Endothelial cell of umbilical vein (primary cell): ENCODE measurements at regions not wholly inside any gene's neighbourhood (a gene's known extent, or its start where the extent isn't known, plus 50 kb on each side); places are given as distances from the start of the nearest gene placed in this dataset.

ENCODE experiments used
- EZH2 ChIP-seq: IDR thresholded peaks from 2 replicates; pipeline ENCODE4 v1.6.1; 2012; ENCODE audit warnings: borderline replicate concordance, low read depth, mild to moderate bottlenecking, moderate library complexity, low read length, inconsistent platforms; ENCODE audit not compliant: severe bottlenecking
- TF ChIP-seq, protein P1 (sequence below), 2 donors: IDR thresholded peaks; 1 replicate in 1 of 2; 2 replicates in 1 of 2; pipeline ENCODE4 v1.5.1; 2011; ENCODE audit warnings: low read length in 2 of 2, mild to moderate bottlenecking in 2 of 2, moderate library complexity in 2 of 2, control low read depth in 1 of 2, inconsistent platforms in 1 of 2, low read depth in 1 of 2; ENCODE audit not compliant: insufficient read depth in 1 of 2; ENCODE audit errors: extremely low read depth in 1 of 2

GRCh38 chr10:33749067-33749735, 414.7 kb upstream of the NRP1 start:
- TF ChIP-seq EZH2 = no peak
- TF ChIP-seq, protein P1, sequence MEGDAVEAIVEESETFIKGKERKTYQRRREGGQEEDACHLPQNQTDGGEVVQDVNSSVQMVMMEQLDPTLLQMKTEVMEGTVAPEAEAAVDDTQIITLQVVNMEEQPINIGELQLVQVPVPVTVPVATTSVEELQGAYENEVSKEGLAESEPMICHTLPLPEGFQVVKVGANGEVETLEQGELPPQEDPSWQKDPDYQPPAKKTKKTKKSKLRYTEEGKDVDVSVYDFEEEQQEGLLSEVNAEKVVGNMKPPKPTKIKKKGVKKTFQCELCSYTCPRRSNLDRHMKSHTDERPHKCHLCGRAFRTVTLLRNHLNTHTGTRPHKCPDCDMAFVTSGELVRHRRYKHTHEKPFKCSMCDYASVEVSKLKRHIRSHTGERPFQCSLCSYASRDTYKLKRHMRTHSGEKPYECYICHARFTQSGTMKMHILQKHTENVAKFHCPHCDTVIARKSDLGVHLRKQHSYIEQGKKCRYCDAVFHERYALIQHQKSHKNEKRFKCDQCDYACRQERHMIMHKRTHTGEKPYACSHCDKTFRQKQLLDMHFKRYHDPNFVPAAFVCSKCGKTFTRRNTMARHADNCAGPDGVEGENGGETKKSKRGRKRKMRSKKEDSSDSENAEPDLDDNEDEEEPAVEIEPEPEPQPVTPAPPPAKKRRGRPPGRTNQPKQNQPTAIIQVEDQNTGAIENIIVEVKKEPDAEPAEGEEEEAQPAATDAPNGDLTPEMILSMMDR (IDR thresholded peaks at IDR 0.05; ENCODE audit: extremely low read depth in 1 of 2, insufficient read depth in 1 of 2, low read depth in 1 of 2, low read length in 2 of 2) = no peak
